GM12892 (cell line): ENCODE measurements at regions not wholly inside any gene's neighbourhood (a gene's known extent, or its start where the extent isn't known, plus 50 kb on each side); places are given as distances from the start of the nearest gene placed in this dataset.
"Not testable (repeated sequence)": the region's sequence is repeated elsewhere in the genome, so short reads cannot be mapped to it uniquely, and the experiment has no call there.

Experiments
- DNase-seq: peaks from one replicate; pipeline ENCODE4 v3.0.0; 2011; ENCODE audit not compliant: insufficient read length
- FAIRE-seq: peaks from 2 replicates; lab custom pipeline; 2011; peaks lifted over from hg19 to GRCh38; lab: Jason Lieb, UNC
- POLR2A ChIP-seq: IDR thresholded peaks from 2 replicates; pipeline ENCODE4 v1.6.1; 2011; ENCODE audit warnings: low read depth, low read length, control low read depth
- POLR2AphosphoS5 ChIP-seq: IDR thresholded peaks from 2 replicates; pipeline ENCODE4 v1.6.1; 2011; ENCODE audit warnings: low read depth, low read length, control low read depth
- TAF1 ChIP-seq: IDR thresholded peaks from 2 replicates; pipeline ENCODE4 v1.6.1; 2011; ENCODE audit warnings: low read depth, mild to moderate bottlenecking, control low read depth, low read length, borderline replicate concordance

DNA sequence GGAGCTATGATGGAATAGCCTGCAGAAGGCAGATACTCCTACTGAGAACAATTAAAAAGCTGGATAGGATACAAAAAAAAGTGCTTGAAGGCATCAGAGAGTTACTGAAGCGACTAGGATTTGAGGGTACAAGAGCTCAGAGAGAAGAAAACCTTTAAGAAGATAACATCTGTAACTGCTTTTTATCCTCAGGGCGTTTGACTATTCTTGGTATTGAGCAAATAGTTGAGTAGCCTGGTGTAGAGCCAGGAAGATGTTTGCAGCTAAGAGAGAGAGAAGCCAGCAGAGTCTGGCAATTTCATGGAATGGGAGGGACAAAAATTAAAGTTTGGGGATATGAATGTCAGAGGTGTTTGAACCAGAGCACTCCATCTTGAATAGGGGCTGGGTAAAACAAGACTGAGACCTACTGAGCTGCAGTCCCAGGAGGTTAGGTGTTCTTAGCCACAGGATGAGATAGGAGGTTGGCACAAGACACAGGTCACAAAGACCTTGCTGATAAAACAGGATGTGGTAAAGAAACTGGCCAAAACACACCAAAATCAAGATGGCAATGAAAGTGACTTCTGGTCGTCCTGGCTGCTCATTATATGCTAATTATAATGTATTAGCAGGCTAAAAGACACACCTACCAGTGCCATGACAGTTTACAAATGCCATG lies 428.8 kb downstream of the SH2D4B start:
- DNase-seq (no peak), FAIRE-seq (no peak)
- no peak for TF ChIP-seq POLR2A
- TF ChIP-seq TAF1: no peak
- TF ChIP-seq POLR2AphosphoS5: no peak

GRCh38 chr10:80967357-80967756 lies 429.7 kb downstream of the SH2D4B start:
- FAIRE-seq, DNase-seq: not testable (repeated sequence)

- FAIRE-seq: no peak
- no peak for TF ChIP-seq TAF1
- TF ChIP-seq POLR2AphosphoS5: no peak
- TF ChIP-seq POLR2A: no peak
- no peak for DNase-seq
These were observed 431.2 kb downstream of the SH2D4B start for GRCh38 chr10:80968903-80969302.

GRCh38 chr10:80971461-80971860 lies 433.8 kb downstream of the SH2D4B start:
- no peak for FAIRE-seq
- DNase-seq: no peak
- TF ChIP-seq POLR2AphosphoS5 (no peak), TAF1 (no peak), POLR2A (no peak)

DNA sequence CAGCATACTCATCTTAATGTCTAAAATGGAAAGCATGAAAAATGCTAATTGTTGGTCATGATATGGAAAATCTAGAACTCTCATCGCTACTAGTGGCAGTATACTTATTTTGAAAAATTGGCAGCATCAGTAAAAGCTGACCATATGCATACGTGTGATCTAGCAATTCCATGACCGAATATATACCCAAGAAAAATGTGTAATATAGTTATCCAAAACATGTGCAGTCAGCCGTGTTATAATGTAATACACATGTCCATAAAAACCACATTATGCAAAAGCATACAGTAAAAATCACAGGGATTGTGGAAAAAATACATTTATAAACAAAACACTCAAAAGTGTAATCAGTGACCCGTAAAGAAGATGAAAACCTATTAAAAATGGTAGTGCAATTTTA lies 439.0 kb downstream of the SH2D4B start:
- FAIRE-seq (no peak), DNase-seq (no peak)
- TF ChIP-seq TAF1: no peak
- TF ChIP-seq POLR2AphosphoS5: no peak
- no peak for TF ChIP-seq POLR2A

GRCh38 chr10:80985102-80985501 lies 447.4 kb downstream of the SH2D4B start:
- FAIRE-seq: no peak
- no peak for TF ChIP-seq POLR2AphosphoS5
- no peak for TF ChIP-seq TAF1
- TF ChIP-seq POLR2A: no peak
- no peak for DNase-seq

DNA sequence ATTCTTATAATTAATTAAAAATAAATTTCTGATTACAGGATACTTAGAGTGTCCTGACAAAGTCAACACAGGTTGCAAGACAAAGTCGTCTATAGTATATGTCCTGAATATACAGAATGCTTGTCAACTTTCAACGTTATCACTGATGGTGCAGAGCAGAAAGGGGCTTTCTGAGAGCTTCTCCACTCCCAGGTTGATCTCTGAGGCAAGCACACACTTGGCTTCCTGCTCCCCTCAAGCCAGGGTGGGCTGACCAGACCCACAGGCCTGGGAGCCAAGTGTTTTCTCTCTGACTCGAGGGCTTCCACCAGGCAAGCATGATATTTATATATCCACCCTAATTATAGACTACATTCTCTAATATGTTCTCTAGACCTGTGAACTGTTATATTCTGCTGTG lies 448.9 kb downstream of the SH2D4B start:
- no peak for TF ChIP-seq POLR2AphosphoS5
- no peak for TF ChIP-seq POLR2A
- no peak for TF ChIP-seq TAF1
- FAIRE-seq: no peak
- DNase-seq: no peak

DNA sequence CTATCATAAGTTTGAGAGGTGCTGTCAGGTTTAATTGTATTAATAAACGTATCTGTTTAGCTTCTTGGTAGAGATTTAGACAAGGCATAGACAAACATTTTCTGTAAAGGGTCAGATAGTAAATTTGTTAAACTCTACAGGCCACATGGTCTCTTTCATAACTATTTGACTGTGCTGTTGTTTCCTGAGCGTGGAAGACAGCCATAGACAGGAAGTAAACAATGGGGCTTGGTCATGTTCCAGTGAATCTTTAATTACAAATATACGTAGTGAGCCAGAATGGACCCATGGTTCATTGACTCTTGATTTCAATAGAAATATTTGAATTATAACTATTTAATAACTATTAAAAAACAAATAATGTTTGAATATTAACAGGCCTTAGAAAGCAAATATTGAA lies 451.1 kb downstream of the SH2D4B start:
- TF ChIP-seq POLR2A (no peak), POLR2AphosphoS5 (no peak), TAF1 (no peak)
- FAIRE-seq (no peak), DNase-seq (no peak)

DNA sequence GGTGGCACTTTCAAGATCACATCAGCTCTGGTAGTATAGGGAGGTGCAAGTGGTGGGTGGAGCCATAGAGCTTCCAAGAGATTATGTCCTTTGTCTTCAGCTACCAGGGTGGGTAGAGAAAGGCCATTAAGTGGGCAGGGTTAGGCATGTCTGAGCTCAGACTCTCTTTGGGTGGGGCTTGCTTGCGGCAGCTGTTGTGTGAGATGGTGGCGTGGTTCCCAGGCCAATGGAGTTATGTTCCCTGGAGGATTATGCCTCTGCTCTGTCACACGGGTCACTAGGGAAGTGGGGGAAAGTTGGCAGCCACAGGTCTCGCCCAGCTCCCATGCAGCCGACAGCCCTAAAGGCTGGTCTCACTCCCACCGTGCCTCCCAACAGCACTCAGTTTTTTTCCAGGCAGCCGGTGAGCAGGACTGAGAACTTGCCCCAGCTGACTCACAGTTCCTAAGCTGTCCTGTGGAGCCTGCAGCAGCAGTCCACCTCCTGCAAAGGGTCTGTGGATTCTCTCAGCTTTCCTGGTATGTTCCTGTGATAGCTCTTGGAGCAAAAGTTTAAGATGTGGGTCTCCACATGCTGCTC lies 459.0 kb downstream of the SH2D4B start:
- DNase-seq (no peak), FAIRE-seq (no peak)
- TF ChIP-seq TAF1 (no peak), POLR2A (no peak), POLR2AphosphoS5 (no peak)

DNA sequence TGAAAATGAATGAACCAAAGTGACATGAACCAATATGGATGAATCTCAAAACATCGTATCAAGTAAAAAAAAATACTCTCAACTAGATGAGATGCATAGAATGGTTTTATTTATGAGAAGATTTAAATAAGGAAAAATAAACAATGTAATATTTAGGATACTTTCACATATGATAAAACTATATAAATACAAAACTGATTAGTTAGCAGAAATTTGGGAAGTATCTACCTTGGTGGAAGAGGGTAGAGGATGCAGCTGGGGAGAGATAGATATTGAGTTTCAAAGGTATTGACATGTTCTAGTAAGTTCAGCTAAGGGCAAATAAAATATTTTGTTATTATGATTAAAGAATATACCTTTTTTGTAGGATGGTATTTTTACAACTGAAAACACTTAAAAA lies 463.1 kb downstream of the SH2D4B start:
- no peak for TF ChIP-seq TAF1
- no peak for TF ChIP-seq POLR2A
- TF ChIP-seq POLR2AphosphoS5: no peak

GRCh38 chr10:81002382-81002781 lies 464.7 kb downstream of the SH2D4B start:
- no peak for FAIRE-seq
- no peak for TF ChIP-seq TAF1
- TF ChIP-seq POLR2AphosphoS5: no peak

More for the DNA sequence above, 463.1 kb downstream of the SH2D4B start:
- no peak for FAIRE-seq
- no peak for DNase-seq

GRCh38 chr10:81007872-81008271 lies 470.2 kb downstream of the SH2D4B start:
- DNase-seq (no peak), FAIRE-seq (no peak)
- no peak for TF ChIP-seq TAF1
- no peak for TF ChIP-seq POLR2AphosphoS5

More at GRCh38 chr10:81002382-81002781, 464.7 kb downstream of the SH2D4B start:
- no peak for DNase-seq

GRCh38 chr10:81008726-81009125 lies 471.0 kb downstream of the SH2D4B start:
- FAIRE-seq (no peak), DNase-seq (no peak)

More at GRCh38 chr10:81008726-81009125, 471.0 kb downstream of the SH2D4B start:
- TF ChIP-seq POLR2AphosphoS5 (no peak), TAF1 (no peak), POLR2A (no peak)
